SJCRH30 (cell line): ENCODE measurements at regions not wholly inside any gene's neighbourhood (a gene's known extent, or its start where the extent isn't known, plus 50 kb on each side); places are given as distances from the start of the nearest gene placed in this dataset.
"Not testable (repeated sequence)": the region's sequence is repeated elsewhere in the genome, so short reads cannot be mapped to it uniquely, and the experiment has no call there.

Source experiments
- DNase-seq, 2 experiments: peaks; one replicate each; pipeline ENCODE4 v3.0.0-alpha.2; 2015 to 2020
- H3K27ac ChIP-seq: fragments of 250-450 bp; sonication (Bioruptor Pico); 2 replicates; pipeline ENCODE4 v1.5.1; 2020; ENCODE audit warnings: mild to moderate bottlenecking, moderate library complexity
- H3K27me3 ChIP-seq: fragments of 250-450 bp; sonication (Bioruptor Pico); 2 replicates; pipeline ENCODE4 v1.5.1; 2020; ENCODE audit warnings: mild to moderate bottlenecking, moderate library complexity
- H3K36me3 ChIP-seq: fragments of 250-450 bp; sonication (Bioruptor Pico); 2 replicates; pipeline ENCODE4 v1.5.1; 2020; ENCODE audit warnings: mild to moderate bottlenecking, moderate library complexity
- H3K4me1 ChIP-seq: fragments of 250-450 bp; sonication (Bioruptor Pico); 2 replicates; pipeline ENCODE4 v1.5.1; 2020; ENCODE audit warnings: mild to moderate bottlenecking, moderate library complexity
- H3K4me3 ChIP-seq: fragments of 250-450 bp; sonication (Bioruptor Pico); 2 replicates; pipeline ENCODE4 v1.5.1; 2020; ENCODE audit warnings: mild to moderate bottlenecking, moderate library complexity
- H3K9me3 ChIP-seq: fragments of 250-450 bp; sonication (Bioruptor Pico); replicated peaks from 2 replicates; pipeline ENCODE4 v1.5.1; 2020; ENCODE audit warnings: mild to moderate bottlenecking, moderate library complexity

- H3K36me3 ChIP-seq, H3K4me3 ChIP-seq, H3K9me3 ChIP-seq, H3K27me3 ChIP-seq, DNase-seq, H3K27ac ChIP-seq, H3K4me1 ChIP-seq: not testable (repeated sequence)
Measured at GRCh38 chr16:64260631-64261401, 861.0 kb downstream of the CDH11 start.

GRCh38 chr16:64254443-64255367, 867.2 kb downstream of the CDH11 start:
- H3K36me3 ChIP-seq, result no peaks in the 10 kb centered on the region
- no peak for DNase-seq

GRCh38 chr16:64253525-64253924, 868.3 kb downstream of the CDH11 start:
- DNase-seq, result peak; percentile 27 to 53

More at GRCh38 chr16:64254443-64255367, 867.2 kb downstream of the CDH11 start:
- Histone ChIP-seq H3K4me3 (no peak overlapping the region), H3K27ac (no peak overlapping the region), H3K4me1 (peaks cover 22% of the 10 kb centered on the region), H3K9me3 (no peaks in the 10 kb centered on the region), H3K27me3 (no peaks in the 10 kb centered on the region)

GRCh38 chr16:64253096-64253495, 868.8 kb downstream of the CDH11 start:
- H3K27ac ChIP-seq, result peak overlapping the region; percentile 58
- H3K36me3 ChIP-seq, result no peaks in the 10 kb centered on the region
- H3K27me3 ChIP-seq, result no peaks in the 10 kb centered on the region
- no peak overlapping the region for H3K4me3 ChIP-seq
- no peaks in the 10 kb centered on the region for H3K9me3 ChIP-seq
- DNase-seq, result no peak
- H3K4me1 ChIP-seq, result peaks cover 22% of the 10 kb centered on the region

More at GRCh38 chr16:64253525-64253924, 868.3 kb downstream of the CDH11 start:
- no peaks in the 10 kb centered on the region for H3K27me3 ChIP-seq
- peak overlapping the region; percentile 58 for H3K27ac ChIP-seq
- H3K36me3 ChIP-seq, result no peaks in the 10 kb centered on the region
- peaks cover 22% of the 10 kb centered on the region for H3K4me1 ChIP-seq
- no peaks in the 10 kb centered on the region for H3K9me3 ChIP-seq
- H3K4me3 ChIP-seq, result no peak overlapping the region

- no peak for DNase-seq
- Histone ChIP-seq H3K4me3 (no peak overlapping the region), H3K27ac (no peak overlapping the region), H3K27me3 (no peaks in the 10 kb centered on the region), H3K9me3 (no peaks in the 10 kb centered on the region), H3K4me1 (peaks cover 22% of the 10 kb centered on the region), H3K36me3 (no peaks in the 10 kb centered on the region)
Measured at GRCh38 chr16:64251742-64252141, 870.1 kb downstream of the CDH11 start.

- Histone ChIP-seq H3K36me3 (no peaks in the 10 kb centered on the region), H3K9me3 (no peaks in the 10 kb centered on the region), H3K4me3 (no peak overlapping the region), H3K27me3 (no peaks in the 10 kb centered on the region), H3K27ac (no peak overlapping the region), H3K4me1 (peaks cover 22% of the 10 kb centered on the region)
- peak in 1 of 2 experiments; percentile 31 for DNase-seq
Measured at GRCh38 chr16:64250866-64251265, 871.0 kb downstream of the CDH11 start.

GRCh38 chr16:64242492-64242891, 879.4 kb downstream of the CDH11 start:
- H3K27ac ChIP-seq, result no peak overlapping the region
- no peak overlapping the region for H3K4me3 ChIP-seq

GRCh38 chr16:64240586-64240985, 881.3 kb downstream of the CDH11 start:
- Histone ChIP-seq H3K36me3 (no peaks in the 10 kb centered on the region), H3K27me3 (no peaks in the 10 kb centered on the region), H3K4me1 (no peaks in the 10 kb centered on the region), H3K9me3 (no peaks in the 10 kb centered on the region), H3K27ac (no peak overlapping the region), H3K4me3 (no peak overlapping the region)
- no peak for DNase-seq

More at GRCh38 chr16:64242492-64242891, 879.4 kb downstream of the CDH11 start:
- no peaks in the 10 kb centered on the region for H3K9me3 ChIP-seq
- DNase-seq, result no peak
- H3K36me3 ChIP-seq, result no peaks in the 10 kb centered on the region
- no peaks in the 10 kb centered on the region for H3K4me1 ChIP-seq
- H3K27me3 ChIP-seq, result no peaks in the 10 kb centered on the region

- no peaks in the 10 kb centered on the region for H3K36me3 ChIP-seq
- DNase-seq, result no peak
- H3K4me1 ChIP-seq, result no peaks in the 10 kb centered on the region
- no peaks in the 10 kb centered on the region for H3K27me3 ChIP-seq
- H3K4me3 ChIP-seq, result no peak overlapping the region
- no peaks in the 10 kb centered on the region for H3K9me3 ChIP-seq
- no peak overlapping the region for H3K27ac ChIP-seq
Measured at GRCh38 chr16:64238571-64238970, 883.3 kb downstream of the CDH11 start.

GRCh38 chr16:64236316-64236715, 885.5 kb downstream of the CDH11 start:
- Histone ChIP-seq H3K9me3 (no peaks in the 10 kb centered on the region), H3K27me3 (no peaks in the 10 kb centered on the region), H3K36me3 (no peaks in the 10 kb centered on the region), H3K4me3 (no peak overlapping the region), H3K27ac (no peak overlapping the region), H3K4me1 (no peaks in the 10 kb centered on the region)
- DNase-seq, result no peak

GRCh38 chr16:64234200-64234599, 887.7 kb downstream of the CDH11 start:
- H3K27ac ChIP-seq, result no peak overlapping the region
- no peaks in the 10 kb centered on the region; the same call in 1 of the 2 replicates for H3K9me3 ChIP-seq
- peak; percentile 22 to 30 for DNase-seq
- H3K4me1 ChIP-seq, result no peaks in the 10 kb centered on the region
- H3K36me3 ChIP-seq, result no peaks in the 10 kb centered on the region
- H3K4me3 ChIP-seq, result no peak overlapping the region
- H3K27me3 ChIP-seq, result no peaks in the 10 kb centered on the region

GRCh38 chr16:64225696-64226095, 896.2 kb downstream of the CDH11 start:
- Histone ChIP-seq H3K4me3 (no peak overlapping the region), H3K9me3 (no peaks in the 10 kb centered on the region; the same call in 1 of the 2 replicates), H3K4me1 (no peaks in the 10 kb centered on the region), H3K36me3 (no peaks in the 10 kb centered on the region), H3K27me3 (no peaks in the 10 kb centered on the region), H3K27ac (no peak overlapping the region)
- no peak for DNase-seq

- DNase-seq, result no peak
Measured at GRCh38 chr16:64225036-64225435, 896.8 kb downstream of the CDH11 start.

GRCh38 chr16:64217789-64218535, 903.9 kb downstream of the CDH11 start:
- Histone ChIP-seq H3K9me3 (no peaks in the 10 kb centered on the region), H3K4me1 (no peaks in the 10 kb centered on the region), H3K27ac (no peak overlapping the region), H3K27me3 (no peaks in the 10 kb centered on the region), H3K4me3 (no peak overlapping the region), H3K36me3 (no peaks in the 10 kb centered on the region)
- no peak for DNase-seq

More at GRCh38 chr16:64225036-64225435, 896.8 kb downstream of the CDH11 start:
- Histone ChIP-seq H3K27ac (no peak overlapping the region), H3K9me3 (no peaks in the 10 kb centered on the region; the same call in 1 of the 2 replicates), H3K4me1 (no peaks in the 10 kb centered on the region), H3K4me3 (no peak overlapping the region), H3K27me3 (no peaks in the 10 kb centered on the region), H3K36me3 (no peaks in the 10 kb centered on the region)
